GM19467 (cell line): ENCODE measurements at regions not wholly inside any gene's neighbourhood (a gene's known extent, or its start where the extent isn't known, plus 50 kb on each side); places are given as distances from the start of the nearest gene placed in this dataset.

Experiments
- ATAC-seq: cut with Tn5 transposase; IDR thresholded peaks from one replicate; pipeline ENCODE4 v1.9.1; 2021; ENCODE audit warnings: mild to moderate bottlenecking, moderate library complexity; ENCODE audit not compliant: unreplicated experiment

DNA sequence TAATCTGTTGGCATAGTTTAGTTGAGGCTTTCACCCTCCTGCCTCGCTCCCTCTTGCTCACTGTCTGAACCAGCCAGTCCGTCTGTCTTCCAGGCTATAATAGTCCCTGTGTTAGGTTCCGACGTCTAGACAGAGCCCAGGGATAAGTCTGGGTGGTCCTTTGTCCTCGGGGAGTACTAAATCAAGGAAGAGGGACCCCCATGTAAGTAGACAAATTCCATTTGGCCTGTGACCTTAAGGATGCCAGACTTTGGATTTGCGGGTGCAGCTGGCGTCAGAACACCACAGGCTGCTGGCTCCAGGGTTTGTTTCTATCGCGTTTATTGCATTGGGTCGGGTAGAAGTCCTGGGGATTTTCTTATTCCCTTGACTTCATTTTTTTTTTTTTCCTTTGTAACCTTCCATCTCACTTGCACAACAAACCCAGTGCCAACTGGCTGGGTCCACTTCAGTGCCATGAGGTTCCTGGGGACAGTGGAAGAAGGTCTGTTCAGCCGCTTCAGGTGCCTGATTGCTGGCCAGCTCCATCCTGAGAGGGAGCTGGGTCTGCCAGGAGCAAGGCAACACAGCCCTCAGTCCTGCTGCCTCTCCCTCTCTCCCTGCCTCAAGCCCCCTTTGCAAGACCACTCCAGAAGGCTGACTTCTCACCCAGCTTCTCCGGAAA lies 95.4 kb upstream of the KLHL25 start:
- no peak for ATAC-seq

DNA sequence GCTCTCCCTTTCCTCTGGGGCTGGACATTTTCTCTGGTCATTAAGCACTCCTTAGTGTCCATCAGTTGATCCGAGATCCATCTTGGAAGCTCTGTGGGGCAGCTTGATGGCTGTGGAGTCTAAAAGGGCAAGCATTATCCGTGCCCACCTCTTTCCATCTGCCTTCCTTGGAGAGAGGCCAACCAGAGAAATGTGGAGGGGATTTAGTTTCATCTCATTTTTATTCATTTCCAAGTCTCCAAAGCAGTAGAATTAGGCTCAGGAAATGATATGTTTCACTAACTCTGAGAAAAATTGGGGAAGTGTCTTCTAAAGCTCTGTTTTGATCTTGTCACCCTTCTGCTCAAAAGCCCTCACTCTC lies 95.9 kb upstream of the KLHL25 start:
- ATAC-seq: no peak

DNA sequence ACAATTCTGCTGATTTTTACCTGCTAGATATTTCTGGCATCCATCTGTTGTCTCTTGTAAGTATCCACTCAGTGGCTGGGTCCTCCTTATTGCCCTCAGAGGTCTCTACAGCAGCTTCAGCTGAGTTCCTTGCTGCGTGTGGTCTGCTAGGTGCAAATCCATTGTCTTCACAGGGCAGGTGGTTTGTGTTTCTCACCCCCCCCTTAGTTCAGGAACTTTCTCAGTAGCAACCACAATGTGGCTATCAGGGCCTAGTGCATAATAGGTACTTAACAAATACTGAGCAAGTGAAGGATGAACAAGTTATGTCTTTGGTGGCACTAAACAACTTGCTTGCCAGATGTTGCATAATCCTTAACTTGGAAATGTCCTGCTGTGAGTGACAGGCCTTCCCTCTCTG lies 96.7 kb upstream of the KLHL25 start:
- ATAC-seq: no peak

- ATAC-seq: no peak
Observed at GRCh38 chr15:85892232-85892631, 97.5 kb upstream of the KLHL25 start.

- ATAC-seq: no peak
Observed at GRCh38 chr15:85897207-85897894, 102.6 kb upstream of the KLHL25 start.

DNA sequence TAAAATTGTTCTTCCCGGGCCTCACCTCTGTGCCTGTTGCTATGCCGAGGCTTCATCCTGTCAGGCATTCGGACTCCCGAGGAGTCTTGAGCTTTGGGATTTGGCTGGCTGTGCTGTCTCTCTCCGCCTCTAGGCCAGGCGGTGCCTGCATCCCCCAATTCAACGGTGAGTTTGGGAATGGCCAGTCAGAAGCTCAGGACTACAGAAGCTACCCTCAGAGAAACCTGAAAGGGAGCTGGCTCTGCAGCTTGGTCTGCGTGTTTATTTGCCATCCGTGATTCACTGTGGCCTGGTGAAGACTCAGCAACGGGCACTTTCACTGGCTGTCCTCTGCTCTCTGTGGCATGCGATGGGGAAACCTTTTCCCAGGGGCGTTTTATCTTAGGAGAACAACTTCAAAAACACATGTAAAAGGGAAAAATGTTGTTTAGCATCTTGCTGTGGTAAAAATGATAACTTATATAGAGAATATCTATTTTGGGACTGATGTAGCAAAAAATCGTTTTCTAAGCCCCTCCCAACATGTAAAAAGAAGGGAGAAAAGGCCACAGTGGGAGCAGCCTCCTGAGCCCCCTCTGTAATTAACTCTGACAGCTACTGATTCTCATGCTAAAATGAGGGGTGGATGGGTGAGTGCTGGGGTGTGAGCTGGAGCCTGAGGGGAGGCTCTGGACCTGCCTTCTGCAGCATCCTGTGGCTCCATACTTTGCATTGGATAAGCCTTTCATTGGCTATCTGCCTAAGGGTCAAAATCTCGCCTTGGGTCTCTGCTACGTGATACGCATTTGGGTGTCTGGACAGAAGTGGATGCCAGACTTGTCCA lies 103.4 kb upstream of the KLHL25 start:
- ATAC-seq: no peak

DNA sequence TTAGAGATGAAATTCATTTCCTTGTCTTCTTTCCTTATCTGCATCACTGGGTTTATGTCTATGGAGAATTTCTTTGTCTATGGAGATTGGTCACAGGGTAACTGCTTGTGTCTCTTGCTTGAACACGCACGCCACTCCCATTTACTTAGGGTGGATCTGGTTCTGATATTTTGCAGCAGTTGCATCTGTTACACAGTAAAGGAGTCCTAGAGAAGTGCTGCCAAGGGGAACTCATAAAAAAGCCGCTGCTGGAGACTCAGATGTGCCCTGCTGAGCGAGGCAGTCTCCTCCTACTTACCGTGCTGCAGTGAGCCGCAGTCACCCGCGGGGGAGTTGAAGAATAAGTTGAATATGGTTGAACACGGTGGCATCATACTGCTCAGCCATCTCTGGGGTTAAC lies 105.2 kb upstream of the KLHL25 start:
- no peak for ATAC-seq

- ATAC-seq: no peak
Observed at GRCh38 chr15:85905751-85906450, 111.2 kb upstream of the KLHL25 start.

DNA sequence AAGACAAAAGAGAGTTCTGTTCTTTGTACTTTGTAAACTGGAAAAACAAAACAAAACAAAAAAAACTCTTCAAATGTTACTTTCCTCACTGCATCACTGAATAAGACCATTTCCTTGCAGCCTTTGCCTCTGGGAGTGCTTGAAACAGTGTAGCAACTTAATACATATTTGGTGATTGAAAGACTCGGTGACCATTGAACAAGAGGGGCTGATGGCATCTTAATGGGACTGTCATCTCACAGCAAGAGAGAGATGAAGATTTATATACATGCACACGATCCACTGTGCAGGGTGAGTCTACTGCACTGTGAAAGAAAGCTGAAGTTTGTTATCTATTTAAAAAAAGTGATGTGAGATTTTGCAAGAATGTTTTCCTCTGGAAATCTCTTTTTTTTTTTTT lies 111.9 kb upstream of the KLHL25 start:
- ATAC-seq: no peak

- no peak for ATAC-seq
Observed at GRCh38 chr15:85910834-85911233, 116.1 kb upstream of the KLHL25 start.

DNA sequence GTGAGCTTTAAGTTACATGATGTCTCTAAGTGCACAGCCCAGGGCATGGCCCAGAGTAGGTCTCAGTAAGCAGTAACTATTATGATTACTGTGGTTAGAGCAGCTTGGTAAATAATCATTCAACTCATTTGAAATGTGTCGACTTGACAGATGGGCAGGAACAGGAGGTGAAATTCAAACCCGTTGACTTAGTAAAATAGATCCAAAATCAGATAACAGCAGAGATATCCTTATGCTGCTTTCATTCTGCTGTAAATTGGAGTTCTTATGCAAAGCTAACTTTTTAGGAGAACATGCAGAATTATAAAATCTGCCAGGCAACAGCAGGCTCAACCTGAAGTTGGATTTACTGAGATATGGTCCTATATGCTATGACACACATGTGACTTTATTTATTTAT lies 118.7 kb upstream of the KLHL25 start:
- no peak for ATAC-seq

- ATAC-seq: no peak
Observed at GRCh38 chr15:85920956-85921355, 126.2 kb upstream of the KLHL25 start.

GRCh38 chr15:85924088-85924487 lies 129.4 kb upstream of the KLHL25 start:
- no peak for ATAC-seq

GRCh38 chr15:85925649-85926237 lies 131.0 kb upstream of the KLHL25 start:
- ATAC-seq: no peak

- no peak for ATAC-seq
Observed at GRCh38 chr15:85926834-85927233, 132.1 kb upstream of the KLHL25 start.

- no peak for ATAC-seq
Observed at GRCh38 chr15:85927931-85928537, 133.3 kb upstream of the KLHL25 start.

DNA sequence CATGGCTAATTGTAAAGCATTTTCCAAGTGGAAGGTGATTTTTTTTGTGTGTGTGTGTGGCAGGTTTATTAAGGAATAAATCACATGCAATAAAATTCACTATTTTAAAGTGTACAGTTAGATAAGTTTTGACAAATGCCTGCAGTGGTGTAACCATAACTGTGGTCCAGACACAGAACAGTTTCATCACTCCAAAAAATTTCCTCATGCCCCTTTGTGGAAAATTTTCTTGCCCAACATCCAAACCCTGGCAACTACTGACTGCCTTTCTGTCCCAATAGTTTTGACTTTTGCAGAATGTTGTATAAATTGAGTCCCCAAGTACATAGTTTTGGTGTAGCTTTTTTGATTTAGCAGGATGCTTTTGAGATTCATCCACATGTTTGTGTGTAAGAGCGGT lies 135.1 kb upstream of the KLHL25 start:
- no peak for ATAC-seq

GRCh38 chr15:85932391-85932790 lies 137.7 kb upstream of the KLHL25 start:
- no peak for ATAC-seq

GRCh38 chr15:85934691-85935090 lies 140.0 kb upstream of the KLHL25 start:
- ATAC-seq: no peak

- no peak for ATAC-seq
Observed at GRCh38 chr15:85935182-85935581, 140.5 kb upstream of the KLHL25 start.

DNA sequence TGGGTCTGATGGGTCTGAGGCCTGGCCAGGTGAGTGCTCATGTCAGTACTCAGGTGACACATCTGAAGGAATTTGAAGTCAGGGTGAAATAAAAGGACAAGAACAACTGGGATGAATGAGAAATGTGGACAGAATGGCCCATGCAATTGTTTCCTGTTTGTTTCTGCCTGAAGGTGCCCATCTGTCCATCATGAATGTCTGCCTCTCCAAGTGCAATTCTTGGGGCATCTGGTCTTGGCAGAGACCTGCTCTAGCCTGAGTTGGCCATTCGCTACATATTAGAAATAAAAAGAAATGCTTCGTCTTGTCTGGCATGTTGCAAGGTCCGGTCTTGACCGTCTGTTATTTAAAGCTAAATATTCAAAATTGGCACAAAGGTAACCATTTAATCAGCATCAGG lies 142.0 kb upstream of the AGBL1 start:
- no peak for ATAC-seq
